Kidney tubule cell (primary cell): ENCODE measurements at regions not wholly inside any gene's neighbourhood (a gene's known extent, or its start where the extent isn't known, plus 50 kb on each side); places are given as distances from the start of the nearest gene placed in this dataset.
"Not testable (repeated sequence)": the region's sequence is repeated elsewhere in the genome, so short reads cannot be mapped to it uniquely, and the experiment has no call there.

Source experiments
- DNase-seq: peaks from one replicate; pipeline ENCODE4 v3.0.0-alpha.2; 2018; ENCODE audit warnings: low spot score

DNA sequence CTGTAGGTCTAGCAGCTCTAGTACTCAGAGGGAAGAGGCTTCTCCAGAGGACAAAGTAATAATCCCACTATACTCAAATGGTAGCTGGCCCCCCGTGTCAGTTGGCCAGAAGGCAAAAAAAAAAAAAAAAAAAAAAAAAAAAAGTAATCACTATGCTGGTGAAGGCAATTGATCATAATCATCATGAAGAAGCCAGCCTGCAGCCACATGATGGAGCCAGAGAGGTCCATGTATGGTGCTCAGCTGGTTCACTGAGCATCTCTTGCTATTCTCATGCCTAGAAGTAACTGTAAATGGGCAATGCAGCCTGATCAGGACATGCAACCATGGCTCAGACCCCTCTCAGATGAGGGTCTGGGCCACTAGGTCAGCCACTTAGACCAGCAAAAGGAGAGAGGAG lies 378.8 kb downstream of the MED13L start:
- DNase-seq = no peak

DNA sequence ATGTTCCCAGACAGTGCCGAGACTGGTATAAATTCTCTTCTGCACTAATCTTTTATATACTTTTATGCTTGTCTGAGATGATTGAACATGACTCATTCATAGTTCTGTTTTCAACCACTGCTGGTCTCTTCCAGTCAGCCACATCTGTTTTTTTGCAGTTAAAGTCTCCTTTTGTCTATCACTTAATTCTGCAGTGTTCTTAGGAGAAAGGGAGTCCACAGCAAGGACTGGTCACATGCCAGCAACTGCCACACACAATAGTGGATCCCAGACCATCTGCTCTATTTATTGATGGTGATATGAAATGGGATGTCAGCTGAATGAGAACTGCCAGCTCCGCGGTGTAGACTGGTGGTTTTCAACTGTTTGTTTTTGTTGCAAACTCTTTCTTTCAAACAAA lies 379.8 kb downstream of the MED13L start:
- DNase-seq = no peak

GRCh38 chr12:115895247-115895646 lies 382.2 kb downstream of the MED13L start:
- DNase-seq = no peak

DNA sequence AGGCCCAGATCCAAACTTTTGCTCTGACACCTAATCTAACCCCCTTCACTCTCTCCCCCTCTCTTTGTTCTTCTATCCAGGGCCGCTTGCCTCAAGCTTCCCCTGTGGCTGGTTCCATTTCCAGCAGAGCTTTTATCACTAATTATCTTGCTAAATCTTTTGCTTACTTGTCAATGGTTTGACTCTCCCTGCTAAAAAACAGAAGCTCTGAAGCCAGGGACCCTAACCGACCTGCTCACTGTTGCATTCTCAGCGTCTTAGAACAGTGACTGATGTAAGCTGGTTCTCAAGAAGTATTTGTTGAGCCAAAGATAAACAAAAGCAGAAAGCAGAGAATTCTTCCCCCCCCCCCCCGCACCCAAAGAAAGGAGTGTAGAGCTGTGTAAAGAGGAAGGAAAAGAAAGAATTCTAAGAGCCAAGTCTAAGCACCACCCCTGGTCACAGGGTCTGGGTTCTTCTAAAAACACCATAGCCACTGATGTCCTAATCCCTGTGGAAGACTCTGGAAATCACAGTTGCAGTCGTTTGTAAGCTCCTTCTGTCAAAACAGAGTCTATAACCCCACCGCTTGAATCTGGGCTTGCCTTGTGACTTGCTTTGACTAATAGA lies 385.8 kb downstream of the MED13L start:
- DNase-seq = no peak

GRCh38 chr12:115886666-115887065 lies 390.8 kb downstream of the MED13L start:
- DNase-seq = no peak

DNA sequence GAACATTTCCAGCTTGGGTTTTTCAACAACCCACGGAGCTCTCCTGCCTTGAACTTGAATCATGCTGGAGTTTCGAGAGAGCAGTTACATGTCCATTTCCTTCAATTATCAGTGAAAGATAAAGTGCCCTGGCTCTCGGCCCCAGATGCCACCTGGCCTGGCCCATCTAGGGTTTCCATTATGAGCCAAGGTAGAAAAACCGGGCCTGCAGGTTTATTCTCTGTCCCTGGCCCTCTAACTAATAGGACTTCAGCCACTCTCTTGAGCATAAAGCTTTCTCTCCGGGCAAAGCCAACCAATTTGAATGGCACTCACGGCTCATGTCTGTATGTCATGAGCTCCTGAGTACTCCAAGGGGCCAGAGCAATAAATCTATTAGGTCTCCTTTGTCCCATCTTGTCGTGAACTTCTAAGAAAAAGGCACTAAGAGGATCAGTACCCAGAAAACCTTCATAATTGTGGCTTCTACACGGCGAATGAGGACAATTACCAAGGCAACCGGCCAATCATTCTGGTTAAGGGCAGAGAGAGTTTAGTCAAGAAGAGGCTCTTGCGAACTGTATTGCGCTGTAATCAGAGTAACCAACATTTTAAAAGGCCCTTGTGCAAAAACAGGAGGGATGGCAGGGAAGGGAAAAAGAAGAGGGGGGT lies 392.3 kb downstream of the MED13L start:
- DNase-seq = no peak

DNA sequence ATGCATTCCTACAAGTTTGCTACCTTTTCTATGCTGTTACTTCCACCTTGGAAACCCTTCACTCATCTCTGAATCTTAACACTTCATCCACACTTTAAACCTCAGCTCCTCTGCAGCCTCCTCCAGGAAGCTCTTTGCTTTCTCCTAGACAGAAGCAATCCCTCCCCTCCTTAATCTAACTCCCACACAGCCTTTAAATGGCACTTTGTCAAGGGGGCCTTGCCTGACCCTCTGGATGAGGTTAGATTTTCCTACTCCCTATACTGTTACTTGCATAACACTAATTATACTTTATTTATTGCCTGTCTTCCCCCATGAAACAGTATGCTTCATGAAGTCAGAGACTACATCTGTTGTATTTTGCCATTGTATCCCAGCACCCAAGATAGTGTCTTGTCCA lies 394.6 kb downstream of the MED13L start:
- DNase-seq = no peak

- DNase-seq = no peak
These were observed 397.3 kb downstream of the MED13L start for GRCh38 chr12:115880238-115880637.

- DNase-seq = no peak
These were observed 398.1 kb downstream of the MED13L start for GRCh38 chr12:115879354-115879753.

DNA sequence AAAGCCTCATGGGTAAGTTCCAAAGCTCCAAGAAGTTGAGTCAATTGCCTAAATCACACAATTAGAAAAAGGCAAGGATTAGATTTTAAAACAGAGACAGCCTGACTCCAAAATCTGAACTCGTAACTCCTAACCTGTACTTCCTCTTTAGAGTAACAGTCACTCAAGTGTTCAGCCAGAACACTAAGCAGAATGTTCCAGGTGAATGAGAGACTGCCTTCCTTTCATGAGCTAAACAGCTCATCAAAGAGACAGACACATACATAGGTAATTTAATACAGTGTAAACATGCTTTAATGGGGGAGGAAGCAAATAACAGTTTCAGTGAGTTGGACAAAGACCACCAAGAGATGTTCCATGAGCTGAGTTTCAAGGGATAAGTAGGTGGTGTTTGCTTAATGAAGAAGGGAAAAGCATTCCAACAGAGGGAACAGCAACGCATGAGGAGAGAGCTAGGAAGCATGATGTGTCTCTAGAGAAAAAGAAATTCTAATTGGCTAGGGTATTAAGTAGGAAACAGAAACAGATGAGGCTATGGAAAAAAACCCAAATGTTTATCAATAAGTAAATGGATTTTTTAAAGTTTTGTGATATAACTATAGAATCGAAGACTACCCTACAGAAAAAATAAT lies 403.9 kb downstream of the MED13L start:
- DNase-seq = no peak

- DNase-seq = peak; percentile 47
These were observed 404.6 kb downstream of the MED13L start for GRCh38 chr12:115872919-115873357.

GRCh38 chr12:115872212-115872611 lies 405.3 kb downstream of the MED13L start:
- no peak for DNase-seq

GRCh38 chr12:115871714-115872113 lies 405.8 kb downstream of the MED13L start:
- peak; percentile 33 for DNase-seq

GRCh38 chr12:115870510-115870909 lies 407.0 kb downstream of the MED13L start:
- DNase-seq = no peak

- DNase-seq = no peak
These were observed 407.5 kb downstream of the MED13L start for GRCh38 chr12:115870021-115870420.

GRCh38 chr12:115869604-115870003 lies 407.9 kb downstream of the MED13L start:
- DNase-seq = no peak

- DNase-seq = no peak
These were observed 408.9 kb downstream of the MED13L start for GRCh38 chr12:115868624-115869023.

DNA sequence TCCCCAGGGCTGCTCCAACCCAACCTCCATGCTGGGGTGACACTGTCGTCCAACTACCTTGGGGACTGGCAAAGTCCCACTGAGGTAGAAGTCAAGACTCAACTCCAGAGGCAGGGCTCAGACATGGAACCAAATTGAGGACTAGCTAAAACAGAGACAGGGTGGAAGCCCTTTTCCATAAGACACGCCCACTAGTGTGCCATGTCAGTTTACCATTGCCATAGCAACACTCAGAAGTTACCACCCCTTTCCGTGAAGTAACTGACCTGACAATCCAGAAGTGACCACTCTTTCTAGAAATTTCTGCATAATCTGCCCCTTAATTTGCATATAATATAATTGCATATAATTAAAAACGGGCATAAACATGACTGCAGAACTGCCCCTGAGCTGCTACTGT lies 409.6 kb downstream of the MED13L start:
- DNase-seq = no peak

- no peak for DNase-seq
These were observed 410.5 kb downstream of the MED13L start for GRCh38 chr12:115866909-115867525.

DNA sequence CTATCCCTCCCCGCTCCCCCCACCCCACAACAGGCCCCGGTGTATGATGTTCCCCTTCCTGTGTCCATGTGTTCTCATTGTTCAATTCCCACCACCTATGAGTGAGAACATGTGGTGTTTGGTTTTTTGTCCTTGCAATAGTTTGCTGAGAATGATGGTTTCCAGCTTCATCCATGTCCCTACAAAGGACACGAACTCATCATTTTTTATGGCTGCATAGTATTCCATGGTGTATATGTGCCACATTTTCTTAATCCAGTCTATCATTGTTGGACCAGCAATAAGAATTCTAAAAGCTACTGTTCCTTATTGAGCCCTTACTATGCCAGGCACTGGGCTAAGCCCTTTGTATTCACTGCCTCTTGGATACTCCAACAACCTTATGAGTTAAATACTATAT lies 411.2 kb downstream of the MED13L start:
- not testable (repeated sequence) for DNase-seq

GRCh38 chr12:115864396-115864795 lies 413.1 kb downstream of the MED13L start:
- no peak for DNase-seq

DNA sequence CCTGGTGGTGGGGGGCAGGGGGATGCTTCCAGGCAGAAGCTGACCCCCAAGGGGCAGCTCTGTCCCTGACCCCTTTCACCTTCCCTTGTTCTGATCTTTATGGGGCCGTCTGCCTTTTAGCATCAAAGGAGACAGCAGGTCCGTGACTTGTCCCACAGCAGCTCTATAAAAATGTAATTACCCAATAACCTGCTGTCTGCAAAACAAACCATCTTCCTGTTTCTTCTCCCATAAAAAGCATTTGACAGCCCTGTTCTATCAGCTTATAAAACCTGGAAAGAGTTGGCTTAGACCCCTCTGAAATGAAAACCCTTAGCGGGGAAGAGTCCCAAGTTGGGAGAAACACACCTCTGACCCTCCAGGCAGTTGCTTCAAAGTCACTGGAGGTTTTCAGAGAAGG lies 416.9 kb downstream of the MED13L start:
- DNase-seq = no peak

DNA sequence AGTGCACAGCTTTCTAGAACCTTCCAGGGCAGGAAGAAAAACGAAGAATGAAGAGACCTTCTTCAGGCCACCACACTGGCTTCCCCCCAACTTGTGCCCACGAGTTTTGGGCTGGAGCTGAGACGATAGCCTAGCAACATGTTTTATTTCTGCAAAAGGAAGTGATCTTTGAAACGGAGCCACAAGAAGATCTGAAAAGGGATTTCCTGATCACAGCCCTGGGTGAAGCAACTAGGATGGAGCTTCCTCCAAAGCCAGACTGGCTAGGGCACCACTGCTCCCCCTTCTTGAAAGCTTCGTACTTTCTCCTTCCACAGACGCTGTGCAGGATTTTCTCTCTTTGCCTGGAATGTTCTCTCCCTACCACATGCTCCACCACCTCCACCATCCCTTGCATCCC lies 418.3 kb downstream of the MED13L start:
- no peak for DNase-seq
